Uterus (tissue), 3 donors: ENCODE measurements at regions not wholly inside any gene's neighbourhood (a gene's known extent, or its start where the extent isn't known, plus 50 kb on each side); places are given as distances from the start of the nearest gene placed in this dataset.

Experiments used
- DNase-seq, 2 donors: peaks; one replicate each; pipeline ENCODE4 v3.0.0-alpha.2; 2019 to 2020
- H3K27ac ChIP-seq, 2 donors: fragments of 200-600 bp; sonication (generic); 1 replicate in 1 of 2; 2 replicates in 1 of 2; pipeline ENCODE4 v1.5.1; 2016 to 2018
- H3K27me3 ChIP-seq, 2 donors: fragments of 200-600 bp; sonication (generic); one replicate each; pipeline ENCODE4 v1.5.1; 2018 to 2019; ENCODE audit warnings: control low read depth in 1 of 2
- H3K36me3 ChIP-seq, 2 donors: fragments of 200-600 bp; sonication (generic); one replicate each; pipeline ENCODE4 v1.5.1; 2019; ENCODE audit warnings: control low read depth in 1 of 2
- H3K4me1 ChIP-seq, 2 donors: fragments of 200-600 bp; sonication (generic); one replicate each; pipeline ENCODE4 v1.5.1; 2018 to 2019; ENCODE audit warnings: control low read depth in 1 of 2
- H3K4me3 ChIP-seq, 2 donors: fragments of 200-600 bp; sonication (generic); 1 replicate in 1 of 2; 2 replicates in 1 of 2; pipeline ENCODE4 v1.5.1; 2018 to 2019; ENCODE audit warnings: mild to moderate bottlenecking in 1 of 2
- H3K9me3 ChIP-seq, 2 donors: fragments of 200-600 bp; sonication (generic); one replicate each; pipeline ENCODE4 v1.5.1; 2019; ENCODE audit warnings: control low read depth in 1 of 2
- POLR2A ChIP-seq, 2 donors: fragments of 450-650 bp; IDR thresholded peaks; one replicate each; pipeline ENCODE4 v1.6.1; 2016; ENCODE audit warnings: antibody characterized with exemption in 2 of 2, mild to moderate bottlenecking in 1 of 2, moderate library complexity in 1 of 2
- intact Hi-C: fragments of 100-400 bp; cut with DNase I; formaldehyde crosslinking; loops from one replicate; pipeline ENCODE4 v1.15.1; 2023; ENCODE audit warnings: low total_unique reads
- TF ChIP-seq, protein P1 (sequence below), 4 experiments: fragments of 200-600 bp in 2 of 4; fragments of 450-650 bp in 2 of 4; sonication (generic) in 2 of 4; IDR thresholded peaks; one replicate each; pipeline ENCODE4 v1.5.1; 2016 to 2019; ENCODE audit warnings: antibody characterized with exemption in 4 of 4, mild to moderate bottlenecking in 2 of 4, moderate library complexity in 1 of 4
- donor health status: DM: yes; HTN: yes; CAD: no.

DNA sequence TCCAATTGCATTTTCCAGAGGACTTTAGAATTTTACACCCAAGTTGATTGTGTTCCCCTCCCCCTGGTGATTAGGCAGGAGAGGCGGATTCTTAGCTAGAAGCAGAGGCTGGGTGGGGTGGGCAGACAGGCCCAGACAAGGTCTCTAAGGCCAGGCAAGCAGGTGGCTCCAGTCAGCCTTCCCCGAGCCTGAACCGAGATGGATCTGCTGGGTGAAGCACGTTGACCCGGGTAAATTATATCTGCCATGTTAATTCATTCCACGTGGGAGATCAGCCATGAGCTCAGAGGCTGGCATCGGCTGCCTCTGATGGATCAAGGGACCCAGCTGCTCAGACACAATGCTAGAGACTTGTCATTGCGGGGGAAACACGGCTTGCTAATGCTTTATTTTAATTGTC, 159.5 kb upstream of the MAFB start:
- no peak for TF ChIP-seq POLR2A (IDR thresholded peaks at IDR 0.05)
- TF ChIP-seq, protein P1, sequence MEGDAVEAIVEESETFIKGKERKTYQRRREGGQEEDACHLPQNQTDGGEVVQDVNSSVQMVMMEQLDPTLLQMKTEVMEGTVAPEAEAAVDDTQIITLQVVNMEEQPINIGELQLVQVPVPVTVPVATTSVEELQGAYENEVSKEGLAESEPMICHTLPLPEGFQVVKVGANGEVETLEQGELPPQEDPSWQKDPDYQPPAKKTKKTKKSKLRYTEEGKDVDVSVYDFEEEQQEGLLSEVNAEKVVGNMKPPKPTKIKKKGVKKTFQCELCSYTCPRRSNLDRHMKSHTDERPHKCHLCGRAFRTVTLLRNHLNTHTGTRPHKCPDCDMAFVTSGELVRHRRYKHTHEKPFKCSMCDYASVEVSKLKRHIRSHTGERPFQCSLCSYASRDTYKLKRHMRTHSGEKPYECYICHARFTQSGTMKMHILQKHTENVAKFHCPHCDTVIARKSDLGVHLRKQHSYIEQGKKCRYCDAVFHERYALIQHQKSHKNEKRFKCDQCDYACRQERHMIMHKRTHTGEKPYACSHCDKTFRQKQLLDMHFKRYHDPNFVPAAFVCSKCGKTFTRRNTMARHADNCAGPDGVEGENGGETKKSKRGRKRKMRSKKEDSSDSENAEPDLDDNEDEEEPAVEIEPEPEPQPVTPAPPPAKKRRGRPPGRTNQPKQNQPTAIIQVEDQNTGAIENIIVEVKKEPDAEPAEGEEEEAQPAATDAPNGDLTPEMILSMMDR (IDR thresholded peaks at IDR 0.05): no peak
- H3K4me1 ChIP-seq: no peaks in the 10 kb centered on the region
- intact Hi-C loops: no loop called here
- H3K27ac ChIP-seq: no peak overlapping the region
- no peaks in the 10 kb centered on the region for H3K9me3 ChIP-seq
- H3K36me3 ChIP-seq: no peaks in the 10 kb centered on the region
- DNase-seq: no peak
- H3K4me3 ChIP-seq: no peak overlapping the region
- no peaks in the 10 kb centered on the region for H3K27me3 ChIP-seq

DNA sequence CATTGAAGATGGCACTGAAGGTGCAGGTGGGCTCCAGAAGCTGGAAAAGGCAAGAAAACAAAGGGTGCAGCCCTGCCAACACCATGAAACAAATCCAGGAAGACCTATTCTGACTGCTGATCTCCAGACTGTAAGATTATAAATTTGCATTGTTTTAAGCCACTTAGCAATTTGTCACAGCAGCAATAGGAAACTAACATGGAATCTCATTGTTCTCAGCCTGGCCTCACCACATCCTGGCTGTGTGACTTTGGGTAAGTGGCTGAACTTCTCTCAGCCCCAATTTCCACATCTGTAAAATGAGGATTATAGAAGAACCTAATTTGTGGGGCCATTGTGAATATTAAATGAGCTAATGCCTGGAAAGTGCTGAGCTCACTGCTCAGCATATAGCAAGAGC, 160.4 kb upstream of the MAFB start:
- DNase-seq: no peak
- Histone ChIP-seq H3K9me3 (no peaks in the 10 kb centered on the region), H3K36me3 (no peaks in the 10 kb centered on the region), H3K27ac (no peak overlapping the region), H3K4me1 (no peaks in the 10 kb centered on the region), H3K4me3 (no peak overlapping the region), H3K27me3 (no peaks in the 10 kb centered on the region)
- intact Hi-C loops: no loop called here
- no peak for TF ChIP-seq POLR2A (IDR thresholded peaks at IDR 0.05)
- TF ChIP-seq, protein P1 (IDR thresholded peaks at IDR 0.05): no peak

DNA sequence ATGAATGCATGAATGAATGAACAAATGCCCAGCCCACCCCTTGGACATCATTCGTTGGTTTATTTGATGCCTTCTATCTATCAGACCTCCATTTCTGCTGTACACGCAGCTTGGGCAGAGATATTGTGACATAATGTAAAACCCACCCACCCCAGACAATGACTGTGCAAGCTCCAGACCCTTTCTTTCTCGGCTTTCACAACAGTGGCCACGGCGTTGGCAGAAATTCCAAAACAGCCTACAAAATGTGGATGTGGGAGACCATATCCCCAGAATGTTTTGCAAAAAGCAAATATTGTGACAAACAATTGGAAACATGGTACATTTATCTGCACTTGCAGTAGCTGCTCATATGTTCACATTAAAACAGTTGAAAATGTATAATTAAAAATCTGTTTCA, 162.0 kb upstream of the MAFB start:
- Histone ChIP-seq H3K27ac (no peak overlapping the region), H3K27me3 (no peaks in the 10 kb centered on the region), H3K4me3 (no peak overlapping the region), H3K4me1 (no peaks in the 10 kb centered on the region), H3K36me3 (no peaks in the 10 kb centered on the region), H3K9me3 (no peaks in the 10 kb centered on the region)
- DNase-seq: no peak
- TF ChIP-seq, protein P1 (IDR thresholded peaks at IDR 0.05): no peak
- no peak for TF ChIP-seq POLR2A (IDR thresholded peaks at IDR 0.05)
- intact Hi-C loops: no loop called here

DNA sequence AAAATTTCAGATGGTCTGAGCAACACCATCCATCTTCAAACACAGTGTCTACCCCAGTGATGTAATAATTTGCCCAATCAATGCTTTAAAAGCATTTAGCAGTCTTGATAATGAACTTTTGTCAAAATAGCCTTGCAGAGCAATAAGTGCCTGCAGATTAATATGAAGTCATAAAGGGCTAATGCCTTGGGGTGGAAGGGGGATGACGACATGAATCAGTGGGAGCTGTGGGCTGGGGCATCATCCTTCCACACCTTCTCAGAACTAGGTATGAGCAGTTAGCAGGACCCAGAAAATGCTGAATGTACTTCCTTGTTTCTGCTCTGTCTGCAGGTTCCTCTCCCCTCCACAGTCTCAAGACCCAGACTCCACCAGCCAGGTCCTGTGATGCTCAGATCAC, 166.2 kb upstream of the MAFB start:
- Histone ChIP-seq H3K9me3 (no peaks in the 10 kb centered on the region), H3K27me3 (no peaks in the 10 kb centered on the region)
- DNase-seq: no peak

DNA sequence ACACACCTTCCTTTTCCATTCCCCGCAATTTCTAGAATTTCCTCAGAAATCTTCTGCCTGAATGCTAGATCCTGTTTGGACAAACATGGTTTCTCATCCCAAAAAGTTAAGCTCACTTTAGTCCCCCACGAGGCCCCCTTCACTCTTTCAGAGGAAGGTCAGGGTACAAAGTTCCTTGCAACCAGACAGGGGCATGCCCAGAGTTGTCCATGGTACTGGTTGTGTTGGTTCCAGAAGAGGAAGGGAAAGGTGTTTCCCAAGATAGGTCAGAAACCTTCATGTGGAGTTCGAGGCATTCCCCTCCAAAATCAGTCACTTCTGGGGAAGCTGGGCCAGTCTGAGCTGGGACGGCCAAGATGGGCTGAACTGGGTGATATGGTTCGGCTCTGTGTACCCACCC, 167.6 kb upstream of the MAFB start:
- Histone ChIP-seq H3K9me3 (no peaks in the 10 kb centered on the region), H3K36me3 (no peaks in the 10 kb centered on the region), H3K27me3 (no peaks in the 10 kb centered on the region), H3K4me1 (no peaks in the 10 kb centered on the region), H3K4me3 (no peak overlapping the region), H3K27ac (no peak overlapping the region)
- TF ChIP-seq, protein P1 (IDR thresholded peaks at IDR 0.05): no peak
- no peak for TF ChIP-seq POLR2A (IDR thresholded peaks at IDR 0.05)
- intact Hi-C loops: no loop called here
- no peak for DNase-seq

More for the DNA sequence above, 166.2 kb upstream of the MAFB start:
- TF ChIP-seq POLR2A (IDR thresholded peaks at IDR 0.05): no peak
- TF ChIP-seq, protein P1 (IDR thresholded peaks at IDR 0.05): no peak
- no peaks in the 10 kb centered on the region for H3K4me1 ChIP-seq
- no peak overlapping the region for H3K27ac ChIP-seq
- H3K4me3 ChIP-seq: no peak overlapping the region
- no peaks in the 10 kb centered on the region for H3K36me3 ChIP-seq
- intact Hi-C loops: no loop called here
